22Rv1 (cell line): ENCODE measurements at regions not wholly inside any gene's neighbourhood (a gene's known extent, or its start where the extent isn't known, plus 50 kb on each side); places are given as distances from the start of the nearest gene placed in this dataset.

Experiments used
- ZFX ChIP-seq: fragments of 450-650 bp; IDR thresholded peaks from 2 replicates; pipeline ENCODE4 v1.6.1; 2017; ENCODE audit warnings: antibody characterized with exemption, borderline replicate concordance
- TF ChIP-seq, protein P1 (sequence below): fragments of 450-650 bp; IDR thresholded peaks from 2 replicates; pipeline ENCODE4 v1.5.1; 2017; ENCODE audit warnings: mild to moderate bottlenecking

DNA sequence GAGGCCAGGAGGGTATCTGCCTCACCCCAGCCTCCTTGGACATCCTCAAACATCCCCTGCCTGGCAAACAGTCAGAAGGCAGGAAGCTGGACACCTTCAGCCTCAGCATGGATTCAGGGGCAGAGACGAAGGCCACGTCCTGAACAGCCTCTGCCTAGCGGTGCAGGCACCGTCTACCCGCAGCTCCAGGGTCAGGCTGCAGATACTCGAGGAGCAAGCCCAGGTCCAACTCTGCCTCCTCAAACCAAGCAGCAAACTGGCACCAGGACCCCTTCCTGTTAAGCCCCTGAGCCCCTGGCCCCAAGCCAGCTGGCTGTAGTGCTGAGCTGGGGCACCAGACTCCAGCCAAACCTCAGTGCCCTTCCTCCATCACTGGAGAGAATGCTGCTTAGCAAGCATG is 494.7 kb downstream of the NPHP4 start:
- TF ChIP-seq, protein P1, sequence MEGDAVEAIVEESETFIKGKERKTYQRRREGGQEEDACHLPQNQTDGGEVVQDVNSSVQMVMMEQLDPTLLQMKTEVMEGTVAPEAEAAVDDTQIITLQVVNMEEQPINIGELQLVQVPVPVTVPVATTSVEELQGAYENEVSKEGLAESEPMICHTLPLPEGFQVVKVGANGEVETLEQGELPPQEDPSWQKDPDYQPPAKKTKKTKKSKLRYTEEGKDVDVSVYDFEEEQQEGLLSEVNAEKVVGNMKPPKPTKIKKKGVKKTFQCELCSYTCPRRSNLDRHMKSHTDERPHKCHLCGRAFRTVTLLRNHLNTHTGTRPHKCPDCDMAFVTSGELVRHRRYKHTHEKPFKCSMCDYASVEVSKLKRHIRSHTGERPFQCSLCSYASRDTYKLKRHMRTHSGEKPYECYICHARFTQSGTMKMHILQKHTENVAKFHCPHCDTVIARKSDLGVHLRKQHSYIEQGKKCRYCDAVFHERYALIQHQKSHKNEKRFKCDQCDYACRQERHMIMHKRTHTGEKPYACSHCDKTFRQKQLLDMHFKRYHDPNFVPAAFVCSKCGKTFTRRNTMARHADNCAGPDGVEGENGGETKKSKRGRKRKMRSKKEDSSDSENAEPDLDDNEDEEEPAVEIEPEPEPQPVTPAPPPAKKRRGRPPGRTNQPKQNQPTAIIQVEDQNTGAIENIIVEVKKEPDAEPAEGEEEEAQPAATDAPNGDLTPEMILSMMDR = no peak
- no peak for TF ChIP-seq ZFX
